ENCODE measurements at regions not wholly inside any gene's neighbourhood (a gene's known extent, or its start where the extent isn't known, plus 50 kb on each side); places are given as distances from the start of the nearest gene placed in this dataset.

- no peaks in the 10 kb centered on the region for H3K36me3 ChIP-seq (ENCODE audit: low read depth)
- no peak overlapping the region for H3K27ac ChIP-seq (ENCODE audit: poor library complexity, severe bottlenecking)
- ATAC-seq (ENCODE audit: low read depth) (no peak), DNase-seq (ENCODE audit: low spot score) (no peak)
- no peak overlapping the region for H3K4me3 ChIP-seq (ENCODE audit: severe bottlenecking)
- no peaks in the 10 kb centered on the region for H3K9me3 ChIP-seq (ENCODE audit: severe bottlenecking)
- H3K27me3 ChIP-seq (ENCODE audit: insufficient read depth, poor library complexity, severe bottlenecking) = no peaks in the 10 kb centered on the region
- TF ChIP-seq CTCF (IDR thresholded peaks at IDR 0.05; ENCODE audit: poor library complexity, severe bottlenecking) = no peak
- H3K4me1 ChIP-seq (ENCODE audit: insufficient read depth, poor library complexity, severe bottlenecking) = no peaks in the 10 kb centered on the region
These were observed 201.6 kb downstream of the SEMA6A start for GRCh38 chr5:116372931-116373597.

- no peak for TF ChIP-seq CTCF (IDR thresholded peaks at IDR 0.05; ENCODE audit: poor library complexity, severe bottlenecking)
- H3K27ac ChIP-seq (ENCODE audit: poor library complexity, severe bottlenecking) = no peak overlapping the region
- no peaks in the 10 kb centered on the region for H3K27me3 ChIP-seq (ENCODE audit: insufficient read depth, poor library complexity, severe bottlenecking)
- H3K4me1 ChIP-seq (ENCODE audit: insufficient read depth, poor library complexity, severe bottlenecking) = no peaks in the 10 kb centered on the region
- ATAC-seq (ENCODE audit: low read depth) (no peak), DNase-seq (ENCODE audit: low spot score) (no peak)
- H3K4me3 ChIP-seq (ENCODE audit: severe bottlenecking) = no peak overlapping the region
- H3K36me3 ChIP-seq (ENCODE audit: low read depth) = no peaks in the 10 kb centered on the region
- H3K9me3 ChIP-seq (ENCODE audit: severe bottlenecking) = no peaks in the 10 kb centered on the region
These were observed 202.7 kb downstream of the SEMA6A start for GRCh38 chr5:116371935-116372334.

GRCh38 chr5:116371431-116371830 lies 203.2 kb downstream of the SEMA6A start:
- no peak for ATAC-seq (ENCODE audit: low read depth)
- Histone ChIP-seq H3K27ac (ENCODE audit: poor library complexity, severe bottlenecking) (no peak overlapping the region), H3K36me3 (ENCODE audit: low read depth) (no peaks in the 10 kb centered on the region), H3K9me3 (ENCODE audit: severe bottlenecking) (no peaks in the 10 kb centered on the region), H3K4me1 (ENCODE audit: insufficient read depth, poor library complexity, severe bottlenecking) (no peaks in the 10 kb centered on the region), H3K4me3 (ENCODE audit: severe bottlenecking) (no peak overlapping the region), H3K27me3 (ENCODE audit: insufficient read depth, poor library complexity, severe bottlenecking) (no peaks in the 10 kb centered on the region)
- no peak for DNase-seq (ENCODE audit: low spot score)
- no peak for TF ChIP-seq CTCF (IDR thresholded peaks at IDR 0.05; ENCODE audit: poor library complexity, severe bottlenecking)

- no peak for TF ChIP-seq CTCF (IDR thresholded peaks at IDR 0.05; ENCODE audit: poor library complexity, severe bottlenecking)
These were observed 203.7 kb downstream of the SEMA6A start for GRCh38 chr5:116370886-116371285.

GRCh38 chr5:116370149-116370548 lies 204.5 kb downstream of the SEMA6A start:
- ATAC-seq (ENCODE audit: low read depth) = no peak
- H3K27me3 ChIP-seq (ENCODE audit: insufficient read depth, poor library complexity, severe bottlenecking) = no peaks in the 10 kb centered on the region
- H3K4me1 ChIP-seq (ENCODE audit: insufficient read depth, poor library complexity, severe bottlenecking) = no peaks in the 10 kb centered on the region
- H3K4me3 ChIP-seq (ENCODE audit: severe bottlenecking) = no peak overlapping the region
- no peaks in the 10 kb centered on the region for H3K9me3 ChIP-seq (ENCODE audit: severe bottlenecking)
- no peak overlapping the region for H3K27ac ChIP-seq (ENCODE audit: poor library complexity, severe bottlenecking)
- DNase-seq (ENCODE audit: low spot score) = no peak
- H3K36me3 ChIP-seq (ENCODE audit: low read depth) = no peaks in the 10 kb centered on the region
- TF ChIP-seq CTCF (IDR thresholded peaks at IDR 0.05; ENCODE audit: poor library complexity, severe bottlenecking) = no peak

More at GRCh38 chr5:116370886-116371285, 203.7 kb downstream of the SEMA6A start:
- Histone ChIP-seq H3K27ac (ENCODE audit: poor library complexity, severe bottlenecking) (no peak overlapping the region), H3K4me1 (ENCODE audit: insufficient read depth, poor library complexity, severe bottlenecking) (no peaks in the 10 kb centered on the region), H3K36me3 (ENCODE audit: low read depth) (no peaks in the 10 kb centered on the region), H3K9me3 (ENCODE audit: severe bottlenecking) (no peaks in the 10 kb centered on the region), H3K27me3 (ENCODE audit: insufficient read depth, poor library complexity, severe bottlenecking) (no peaks in the 10 kb centered on the region), H3K4me3 (ENCODE audit: severe bottlenecking) (no peak overlapping the region)
- peak; percentile 62; the same call in 2 of the 3 replicates for ATAC-seq (ENCODE audit: low read depth)
- DNase-seq (ENCODE audit: low spot score) = no peak

Data from RWPE2 (cell line).